Stimulated activated CD8-positive, alpha-beta memory T cell treated with anti-CD3 and anti-CD28 coated beads, Interleukin-2, amount 100 ng/mL, for 1 hour (primary cell): ENCODE measurements at regions not wholly inside any gene's neighbourhood (a gene's known extent, or its start where the extent isn't known, plus 50 kb on each side); places are given as distances from the start of the nearest gene placed in this dataset.
A peak's percentile ranks its signal among the peaks of the same experiment; 100 is the strongest.
"Not testable (repeated sequence)": the region's sequence is repeated elsewhere in the genome, so short reads cannot be mapped to it uniquely, and the experiment has no call there.

Source experiments
- DNase-seq, 2 donors: peaks; one replicate each; pipeline ENCODE4 v3.0.0-alpha.2; 2020; ENCODE audit warnings: low read depth in 2 of 2

DNA sequence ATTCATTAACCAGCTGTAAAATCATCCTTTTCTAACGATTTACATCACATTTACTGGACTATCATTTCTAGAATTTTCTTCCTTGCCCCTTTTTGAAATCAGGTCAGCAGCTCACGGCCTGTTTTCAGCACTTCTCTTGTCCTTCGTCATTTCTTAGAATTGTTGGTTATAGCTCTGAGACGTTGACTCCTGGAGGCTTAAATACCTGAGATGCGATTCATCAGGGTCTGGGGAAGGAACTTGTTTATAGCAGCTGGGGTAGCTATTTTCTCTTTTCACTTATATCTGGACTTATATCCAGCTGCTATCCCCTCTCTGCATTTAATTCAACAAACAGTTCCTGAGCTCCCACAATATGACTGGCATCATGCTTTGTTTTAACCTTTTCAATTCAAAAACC is 338.7 kb upstream of the TNRC6C start:
- no peak for DNase-seq

DNA sequence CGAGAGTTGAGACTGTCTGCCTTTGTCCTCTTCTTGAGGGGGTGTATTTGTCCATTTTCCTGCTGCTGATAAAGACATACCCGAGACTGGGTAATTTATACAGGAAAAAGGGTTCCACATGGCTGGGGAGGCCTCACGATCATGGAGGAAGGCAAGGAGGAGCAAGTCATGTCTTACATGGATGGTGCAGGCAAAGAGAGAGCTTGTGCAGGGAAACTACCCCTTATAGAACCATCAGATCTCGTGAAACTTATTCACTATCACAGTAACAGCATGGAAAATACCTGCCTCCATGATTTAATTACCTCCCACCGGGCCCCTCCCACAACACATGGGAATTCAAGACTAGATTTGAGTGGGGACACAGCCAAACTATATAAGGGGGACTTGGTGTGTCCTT is 338.2 kb upstream of the TNRC6C start:
- DNase-seq, result no peak

DNA sequence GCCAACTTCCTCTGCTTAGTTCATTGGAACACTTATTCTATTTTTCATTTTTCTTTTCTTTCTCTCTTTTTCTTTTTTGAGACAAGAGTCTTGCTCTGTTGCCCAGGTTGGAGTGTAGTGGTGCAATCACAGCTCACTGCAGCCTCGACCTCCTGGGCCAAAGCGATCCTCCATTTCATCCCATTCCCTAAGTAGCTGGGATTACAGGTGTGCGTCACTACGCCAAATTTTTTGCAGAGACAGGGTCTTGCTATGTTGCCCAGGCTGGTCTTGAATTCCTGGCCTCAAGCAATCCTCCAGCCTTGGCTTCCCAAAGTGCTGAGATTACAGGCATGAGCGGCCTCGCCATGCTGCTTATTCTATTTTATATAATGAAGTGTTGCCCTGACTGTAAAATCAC is 336.4 kb upstream of the TNRC6C start:
- not testable (repeated sequence) for DNase-seq

DNA sequence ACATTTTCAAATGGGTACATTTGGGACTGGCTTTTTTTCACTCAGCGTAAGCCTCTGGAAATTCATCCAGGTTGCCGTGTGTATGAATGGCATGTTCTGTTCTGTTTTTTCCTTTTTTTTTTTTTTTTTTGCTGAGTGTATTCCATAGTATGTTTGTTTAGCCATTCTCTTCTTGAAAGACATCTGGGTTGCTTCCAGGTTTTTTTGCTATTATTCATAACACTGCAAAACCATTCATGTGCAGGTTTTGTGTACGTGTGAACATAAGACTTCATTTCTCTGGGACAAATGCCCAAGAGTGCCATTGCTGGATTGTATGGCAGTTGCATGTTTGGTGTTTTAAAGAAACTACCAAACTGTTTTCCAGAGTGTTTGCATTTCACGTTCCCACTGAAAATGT is 335.9 kb upstream of the TNRC6C start:
- DNase-seq, result no peak

DNA sequence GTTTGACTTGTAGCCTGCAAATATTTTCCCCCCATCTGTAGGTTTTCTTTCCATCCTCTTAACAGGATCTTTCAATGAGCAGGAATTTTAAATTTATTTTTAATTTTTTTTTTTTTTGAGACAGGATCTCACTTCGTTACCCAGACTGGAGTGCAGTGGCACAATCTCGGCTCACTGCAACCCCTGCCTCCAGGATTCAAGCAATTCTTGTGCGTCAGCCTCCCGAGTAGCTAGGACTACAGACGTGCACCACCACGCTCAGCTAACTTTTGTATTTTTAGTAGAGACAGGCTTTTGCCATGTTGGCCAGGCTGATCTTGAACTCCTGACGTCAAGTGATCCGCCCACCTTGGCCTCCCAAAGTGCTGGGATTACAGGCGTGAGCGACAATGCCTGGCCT is 335.2 kb upstream of the TNRC6C start:
- not testable (repeated sequence) for DNase-seq

DNA sequence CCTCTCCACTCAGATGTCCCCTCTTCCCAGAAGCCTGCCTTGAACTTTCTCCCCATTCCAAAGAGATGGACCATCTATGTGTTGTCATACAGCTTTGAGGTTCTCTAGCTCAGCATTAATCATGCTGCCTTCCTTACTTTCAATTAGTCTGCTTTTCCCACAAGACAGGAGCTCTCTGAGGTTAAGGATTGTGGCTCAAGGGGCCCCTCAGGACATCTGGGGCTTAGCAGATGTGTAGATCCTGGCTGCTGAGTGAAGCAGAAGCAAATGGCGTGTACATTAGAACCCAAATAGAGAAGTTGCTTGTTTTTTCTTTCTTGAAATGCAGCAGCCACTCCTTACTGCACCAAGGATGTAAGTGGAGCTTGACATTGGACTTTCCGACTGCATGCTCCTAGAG is 330.5 kb upstream of the TNRC6C start:
- DNase-seq, result no peak

DNA sequence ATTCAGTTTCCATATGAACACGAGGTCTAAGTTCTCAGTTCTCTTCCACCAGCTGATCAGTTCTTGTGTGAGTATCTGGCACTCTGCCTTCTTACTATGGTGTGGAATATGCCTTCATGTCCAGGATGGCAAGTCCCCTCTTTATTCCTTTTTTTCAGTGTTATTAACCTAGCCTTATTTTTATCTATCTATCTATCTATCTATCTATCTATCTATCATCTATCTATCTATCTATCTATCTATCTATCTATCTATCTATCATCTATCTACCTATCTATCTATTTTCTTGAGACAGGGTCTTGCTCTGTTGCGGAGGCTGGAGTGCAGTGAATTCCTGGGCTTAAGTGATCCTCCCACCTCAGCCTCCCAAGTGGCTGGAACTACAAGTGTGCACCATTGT is 329.2 kb upstream of the TNRC6C start:
- DNase-seq, result not testable (repeated sequence)

DNA sequence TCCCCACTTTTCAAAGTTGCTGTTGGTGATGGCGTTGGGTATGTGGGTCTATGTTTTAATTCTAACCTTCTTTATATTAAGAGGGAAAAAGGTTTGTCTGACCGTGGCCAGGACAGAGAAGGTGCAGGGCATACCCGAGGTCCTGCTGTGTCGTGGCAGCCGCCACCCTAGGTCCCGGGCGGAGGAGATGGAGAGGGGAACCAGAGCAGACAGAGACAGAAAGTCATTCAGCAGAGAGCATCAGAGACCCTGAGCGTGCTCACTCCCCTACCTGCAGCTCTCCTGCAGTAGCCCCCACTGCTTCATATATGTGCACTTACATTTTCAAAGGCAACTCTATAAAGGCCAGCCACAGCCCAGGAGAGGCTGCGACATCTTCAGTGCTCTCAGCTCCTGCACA is 327.2 kb upstream of the TNRC6C start:
- DNase-seq, result no peak

DNA sequence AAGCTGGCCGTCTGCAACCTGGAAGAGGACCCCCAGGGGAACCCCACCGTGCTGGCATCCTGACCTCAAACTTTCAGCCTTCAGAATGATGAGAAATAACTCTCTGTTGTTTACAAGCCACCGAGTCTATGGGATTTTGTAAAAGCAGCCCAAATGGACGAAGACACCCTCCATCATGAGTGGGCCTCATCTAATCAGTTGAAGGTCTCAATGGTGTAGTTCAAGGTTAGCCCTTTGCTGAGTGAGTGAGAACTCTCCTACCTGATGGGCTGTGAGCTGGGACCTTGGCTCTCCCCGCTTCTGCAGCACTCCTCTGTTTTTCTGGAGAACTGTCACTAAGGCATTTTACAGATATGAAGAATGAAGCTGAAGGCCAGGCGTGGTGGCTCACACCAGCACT is 325.9 kb upstream of the TNRC6C start:
- DNase-seq, result no peak

DNA sequence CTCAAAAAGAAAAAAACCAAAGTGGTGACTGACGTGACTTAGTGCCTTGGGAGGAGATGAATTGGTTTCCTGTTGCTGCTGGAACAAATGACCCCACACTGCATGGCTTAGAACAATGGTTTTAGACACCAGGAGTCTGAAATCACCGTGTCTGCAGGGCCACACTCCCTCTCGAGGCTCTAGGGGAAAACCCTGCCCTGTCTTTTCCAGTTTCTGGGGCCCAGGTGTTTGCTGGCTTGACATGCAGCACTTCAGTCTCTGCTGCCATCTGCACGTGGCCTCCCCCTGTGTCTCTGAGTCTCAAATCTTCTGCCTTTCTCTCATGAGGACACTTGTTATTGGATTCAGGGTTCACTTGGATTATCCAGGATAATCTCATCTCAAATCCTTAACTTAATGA is 323.8 kb upstream of the TNRC6C start:
- no peak for DNase-seq

DNA sequence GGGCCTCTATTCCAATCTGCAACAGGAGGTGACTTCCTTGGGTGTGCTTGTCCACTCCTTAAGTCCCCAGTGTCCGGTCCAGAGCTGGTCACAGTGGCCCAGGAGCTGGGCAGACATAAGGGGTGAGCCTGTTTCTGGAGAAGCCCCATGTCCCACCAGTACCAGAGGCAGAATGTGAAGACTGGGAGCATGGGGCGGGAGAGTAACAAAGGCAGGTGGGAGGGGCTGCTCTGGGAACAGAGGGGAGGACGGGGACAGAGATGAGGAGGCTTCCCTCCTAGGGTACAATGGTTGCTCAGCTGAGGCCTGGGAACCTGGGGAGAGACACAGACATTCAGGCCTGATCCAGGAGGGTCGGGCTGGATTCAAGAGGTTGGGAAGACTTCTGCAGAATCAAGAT is 323.3 kb upstream of the TNRC6C start:
- DNase-seq, result no peak

DNA sequence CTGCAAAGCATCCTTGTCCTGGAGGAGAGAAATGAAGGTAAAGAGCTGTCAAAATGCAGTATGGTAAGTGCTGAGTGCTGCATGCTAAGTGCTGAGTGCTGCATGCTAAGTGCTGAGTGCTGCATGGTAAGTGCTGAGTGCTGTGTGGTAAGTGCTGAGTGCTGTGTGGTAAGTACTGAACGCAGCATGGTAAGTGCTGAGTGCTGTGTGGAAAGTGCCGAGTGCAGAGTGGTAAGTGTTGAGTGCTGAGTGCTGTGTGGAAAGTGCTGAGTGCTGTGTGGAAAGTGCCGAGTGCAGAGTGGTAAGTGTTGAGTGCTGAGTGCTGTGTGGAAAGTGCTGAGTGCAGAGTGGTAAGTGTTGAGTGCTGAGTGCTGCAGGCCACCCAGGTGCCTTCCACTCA is 322.7 kb upstream of the TNRC6C start:
- not testable (repeated sequence) for DNase-seq

DNA sequence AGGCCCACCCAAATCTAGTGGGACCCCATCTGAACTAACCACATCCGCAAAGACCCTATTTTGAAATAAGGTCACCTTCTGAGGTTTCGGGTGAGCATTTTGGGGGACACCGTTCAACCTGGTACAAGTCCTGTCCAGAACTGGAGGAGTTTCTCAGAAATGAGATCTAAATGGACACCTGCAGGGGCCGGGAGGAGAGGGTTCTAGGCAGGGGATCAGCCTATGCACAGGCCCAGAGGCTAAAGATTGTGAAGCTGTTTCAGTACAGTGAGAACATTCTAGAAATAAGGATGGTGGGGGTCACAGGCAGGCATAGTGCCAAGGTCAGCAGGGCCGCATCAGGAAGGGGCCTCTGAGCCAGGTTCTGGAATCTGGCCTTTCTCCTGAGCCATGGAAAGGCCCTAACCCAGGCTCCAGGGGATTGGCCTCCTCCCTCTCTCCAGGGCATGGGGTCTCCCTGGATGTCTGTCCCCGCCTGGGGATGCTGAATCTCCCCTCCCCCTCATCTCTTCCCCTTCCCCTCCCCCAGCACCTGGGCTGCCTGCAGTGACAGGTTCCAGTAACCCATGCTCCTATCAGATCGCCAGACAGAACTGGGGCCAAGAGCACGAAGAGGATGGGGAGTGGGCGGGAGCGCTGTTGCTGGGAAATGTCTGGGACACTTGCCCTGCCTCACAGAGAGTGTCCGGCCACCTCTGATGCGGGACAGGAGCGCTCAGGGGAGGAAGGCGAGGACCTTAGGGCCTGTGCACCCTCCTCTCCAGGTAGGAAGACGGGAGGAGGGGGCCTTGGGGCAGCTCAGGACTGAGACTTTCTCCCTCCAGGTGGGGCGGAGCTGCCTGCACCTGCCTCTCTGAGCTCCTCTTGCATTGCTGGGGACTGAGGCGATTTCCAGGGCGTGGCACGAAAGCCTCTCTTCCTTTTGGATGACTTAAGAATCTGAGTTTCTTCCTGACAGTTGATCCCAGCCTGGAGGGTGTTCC is 321.4 kb upstream of the TNRC6C start:
- no peak for DNase-seq

DNA sequence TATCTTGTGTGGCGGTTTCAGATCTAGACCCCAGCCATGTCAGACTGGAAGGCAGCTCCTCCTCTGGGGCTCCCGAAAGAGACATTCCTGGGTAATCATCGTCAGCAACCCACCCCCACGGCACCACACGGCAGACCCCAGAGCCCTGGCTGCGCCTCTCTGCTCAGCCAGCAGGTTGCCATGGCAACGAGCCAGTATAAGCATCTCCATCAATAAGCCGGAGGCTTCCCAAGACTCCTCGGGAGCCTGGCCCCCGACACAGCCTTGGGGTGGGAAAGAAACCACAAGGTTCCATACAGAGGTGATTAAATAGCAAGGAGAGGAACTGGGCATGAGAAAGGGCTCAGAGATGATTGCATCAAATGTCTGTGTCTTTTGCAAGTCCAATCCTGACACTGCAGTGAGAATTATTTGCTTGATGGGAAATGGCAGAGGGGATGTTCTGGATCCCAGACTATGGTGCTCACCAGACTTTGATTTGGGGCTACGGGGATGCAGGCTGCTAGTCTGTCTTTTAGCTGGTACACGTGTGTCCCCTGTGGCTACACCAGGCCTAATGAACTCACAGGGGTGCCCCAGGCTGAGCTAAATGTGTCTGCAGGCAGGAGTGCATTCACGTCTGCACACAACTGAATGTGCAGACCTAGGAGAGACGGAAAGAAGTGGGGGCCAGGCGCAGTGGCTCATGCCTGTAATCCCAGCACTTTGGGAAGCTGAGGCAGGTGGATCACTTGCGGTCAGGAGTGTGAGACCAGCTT is 320.5 kb upstream of the TNRC6C start:
- no peak for DNase-seq

DNA sequence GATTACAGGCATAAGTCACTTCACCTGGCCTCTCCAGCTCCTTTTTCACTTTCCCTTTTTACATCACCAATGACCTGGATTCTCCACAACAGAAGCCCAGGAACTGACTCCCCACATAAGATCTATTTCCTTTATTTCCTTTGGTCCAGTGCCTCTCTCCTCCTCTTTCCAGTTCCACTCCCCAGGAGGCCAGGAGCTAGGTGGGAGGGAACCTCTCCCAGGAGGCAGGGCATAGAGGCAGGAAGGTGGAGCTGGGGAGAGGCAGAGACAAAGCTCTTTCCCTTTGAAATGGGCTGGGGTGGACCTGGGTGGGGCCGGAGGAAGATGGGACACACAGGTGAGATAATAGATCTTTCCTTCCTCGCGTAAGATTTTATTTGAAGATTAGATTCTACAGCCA is 318.3 kb upstream of the TNRC6C start:
- DNase-seq, result no peak

DNA sequence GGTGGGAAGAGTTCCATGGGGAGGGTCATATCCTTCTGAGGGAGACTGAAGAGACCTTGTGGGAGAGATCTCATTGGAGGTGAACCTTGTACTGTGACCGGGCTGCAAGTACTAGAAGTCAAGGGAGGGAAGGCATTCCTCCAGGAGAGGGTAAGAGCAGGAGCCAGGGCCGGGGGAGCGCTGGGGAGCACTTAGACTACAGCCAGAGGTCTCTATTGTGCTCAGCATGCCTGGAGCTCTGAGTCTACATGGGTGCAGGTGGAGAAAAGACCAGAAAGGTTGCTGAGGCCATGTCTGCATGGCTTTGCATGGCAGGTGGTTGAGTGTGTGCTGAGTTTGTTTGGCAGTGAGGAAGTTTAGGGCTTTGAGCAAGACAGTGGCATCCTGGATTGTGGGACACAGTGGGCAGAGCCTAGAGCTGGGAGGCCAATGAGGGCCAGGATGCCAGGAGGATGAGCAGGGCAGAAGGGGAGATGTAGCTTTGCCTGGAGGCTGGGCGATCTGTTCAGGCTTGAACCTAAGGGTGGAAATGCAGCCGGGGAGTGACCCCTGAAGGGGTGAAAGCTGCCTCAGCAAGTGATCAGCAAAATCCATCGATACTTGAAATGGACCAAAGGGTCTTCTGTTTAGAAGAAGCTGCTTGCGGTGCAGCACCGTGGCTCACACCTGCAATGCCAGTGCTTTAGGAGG is 317.4 kb upstream of the TNRC6C start:
- no peak for DNase-seq

DNA sequence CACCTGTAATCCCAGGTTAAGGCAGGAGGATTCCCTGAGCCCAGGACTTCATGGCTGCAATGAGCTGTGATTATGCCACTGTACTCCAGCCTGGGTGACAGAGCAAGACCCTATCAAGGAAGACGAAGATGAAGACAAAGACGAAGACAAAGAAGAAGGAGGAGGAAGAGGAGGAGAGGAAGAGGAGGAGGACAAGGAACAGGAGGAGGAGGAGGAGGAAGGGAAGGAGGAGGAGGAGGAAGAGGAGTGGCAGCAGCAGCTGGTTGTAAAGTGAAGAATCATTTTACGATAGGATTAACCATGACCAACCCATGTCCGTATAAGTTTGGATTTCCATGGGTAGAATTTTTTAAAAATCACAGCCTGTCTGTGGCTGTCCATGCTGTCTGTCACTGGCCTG is 316.8 kb upstream of the TNRC6C start:
- DNase-seq, result no peak

DNA sequence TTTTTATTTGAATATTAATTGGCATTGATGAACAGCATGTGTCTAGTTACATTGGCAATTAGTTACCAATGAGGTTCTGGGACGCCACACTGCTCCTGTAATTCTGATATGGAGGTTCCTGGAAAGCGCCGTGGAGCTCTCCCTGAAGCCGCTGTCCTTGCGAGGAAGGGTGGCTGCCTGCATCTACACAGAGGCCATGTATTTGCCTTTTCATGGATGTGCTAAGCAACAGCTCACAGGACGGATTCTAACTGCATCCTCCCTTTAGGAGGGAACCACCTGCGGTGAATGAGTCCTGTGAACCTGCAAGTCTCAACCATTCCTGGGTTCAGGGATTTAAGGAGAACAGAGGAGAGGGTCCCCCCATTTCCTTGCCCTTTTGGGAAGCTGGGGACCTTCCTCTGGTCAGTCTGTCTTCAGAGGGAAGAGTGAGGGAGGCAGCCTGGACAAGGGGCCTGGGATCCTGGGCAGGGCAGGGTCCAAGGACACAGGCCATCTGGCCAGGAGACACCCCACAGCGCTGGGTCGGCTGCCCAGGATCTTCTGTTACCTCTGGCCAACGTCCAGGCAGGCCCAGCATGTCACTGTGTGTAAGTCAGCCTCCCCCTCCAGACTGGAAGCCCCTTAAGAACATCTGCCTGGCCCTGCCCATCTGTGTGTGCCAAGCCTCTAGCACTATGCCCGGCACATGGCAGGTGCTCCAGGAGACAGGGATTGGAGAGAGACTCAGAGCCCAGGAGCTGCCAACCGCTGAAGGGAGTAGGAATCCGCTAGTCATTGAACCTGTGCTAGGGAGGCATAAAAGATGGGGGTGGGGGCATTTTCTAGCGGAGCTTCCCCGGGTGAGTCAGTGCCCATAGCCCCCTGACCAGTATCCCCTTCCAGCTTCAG is 314.1 kb upstream of the TNRC6C start:
- DNase-seq, result no peak

DNA sequence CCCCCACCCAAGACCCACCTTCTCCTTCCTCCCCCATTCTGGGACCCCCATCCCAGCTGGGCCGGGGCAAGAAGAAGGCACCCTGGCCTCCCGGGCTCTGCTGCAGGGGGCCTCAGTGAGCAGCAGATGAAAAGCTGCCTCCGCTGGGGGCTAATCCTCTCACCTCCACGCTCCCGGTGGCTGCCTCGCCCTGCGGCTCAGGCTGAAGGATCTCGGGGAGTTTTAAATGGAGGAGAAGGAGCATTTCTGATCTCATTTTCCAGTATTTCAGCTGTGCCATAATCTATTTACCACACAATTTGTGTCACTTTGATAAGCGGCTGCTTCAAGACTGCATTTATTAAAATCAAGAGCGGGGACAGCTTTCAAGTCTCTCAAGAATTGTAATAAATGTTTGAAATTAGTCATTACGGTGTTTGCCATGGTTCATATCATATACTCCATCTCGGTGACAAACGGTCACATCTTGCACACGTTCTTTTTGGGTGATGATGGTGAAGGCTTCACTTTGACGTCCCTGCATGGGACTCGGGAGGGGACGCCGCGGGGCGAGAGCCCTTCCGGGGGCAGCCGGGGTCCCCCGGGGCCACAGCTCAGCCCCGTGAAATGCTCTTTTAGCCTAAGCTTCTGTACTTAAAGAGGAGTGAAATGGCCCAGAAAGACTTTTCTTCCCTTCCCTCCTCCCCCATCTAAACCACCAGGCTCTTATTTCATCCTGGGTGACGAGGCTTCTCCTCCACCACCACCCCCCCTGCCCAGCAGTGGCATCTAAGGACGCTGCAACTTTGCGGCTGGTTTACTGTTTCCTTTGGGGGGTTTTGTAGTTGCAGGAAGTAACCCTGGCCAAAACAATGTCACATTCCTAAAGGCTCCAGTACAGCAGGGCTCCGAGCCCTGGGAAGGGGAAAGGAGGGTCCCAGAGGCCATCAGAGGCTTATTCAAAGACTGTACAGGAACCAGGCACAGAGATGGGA is 313.1 kb upstream of the TNRC6C start:
- peak; percentile 20 to 39 for DNase-seq

DNA sequence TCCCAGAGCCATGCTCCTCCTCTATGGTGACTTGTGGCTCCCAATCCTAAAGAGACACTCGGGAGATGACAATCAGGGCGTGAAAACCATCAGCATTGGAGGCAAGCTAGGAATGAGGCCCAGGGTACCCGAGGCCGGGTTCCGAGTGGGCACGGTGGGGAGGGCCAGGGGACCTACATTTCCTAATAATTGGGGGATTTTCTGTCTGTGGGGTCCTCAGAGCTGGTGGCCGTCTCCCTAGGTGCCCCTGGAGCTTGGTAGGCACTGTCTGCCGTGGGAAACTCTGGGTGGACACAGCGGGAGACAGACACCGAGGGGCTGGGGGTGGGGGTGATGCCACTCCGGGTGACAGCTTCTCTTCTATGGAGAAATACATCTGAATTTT is 312.5 kb upstream of the TNRC6C start:
- no peak for DNase-seq
